Hypothalamus (tissue), 51 donors: ENCODE measurements at regions not wholly inside any gene's neighbourhood (a gene's known extent, or its start where the extent isn't known, plus 50 kb on each side); places are given as distances from the start of the nearest gene placed in this dataset.
"Not testable (repeated sequence)": the region's sequence is repeated elsewhere in the genome, so short reads cannot be mapped to it uniquely, and the experiment has no call there.

Experiments used
- DNase-seq, 51 donors: peaks; one replicate each; lab custom pipeline; 2025; lab: John Stamatoyannopoulos, UW

DNA sequence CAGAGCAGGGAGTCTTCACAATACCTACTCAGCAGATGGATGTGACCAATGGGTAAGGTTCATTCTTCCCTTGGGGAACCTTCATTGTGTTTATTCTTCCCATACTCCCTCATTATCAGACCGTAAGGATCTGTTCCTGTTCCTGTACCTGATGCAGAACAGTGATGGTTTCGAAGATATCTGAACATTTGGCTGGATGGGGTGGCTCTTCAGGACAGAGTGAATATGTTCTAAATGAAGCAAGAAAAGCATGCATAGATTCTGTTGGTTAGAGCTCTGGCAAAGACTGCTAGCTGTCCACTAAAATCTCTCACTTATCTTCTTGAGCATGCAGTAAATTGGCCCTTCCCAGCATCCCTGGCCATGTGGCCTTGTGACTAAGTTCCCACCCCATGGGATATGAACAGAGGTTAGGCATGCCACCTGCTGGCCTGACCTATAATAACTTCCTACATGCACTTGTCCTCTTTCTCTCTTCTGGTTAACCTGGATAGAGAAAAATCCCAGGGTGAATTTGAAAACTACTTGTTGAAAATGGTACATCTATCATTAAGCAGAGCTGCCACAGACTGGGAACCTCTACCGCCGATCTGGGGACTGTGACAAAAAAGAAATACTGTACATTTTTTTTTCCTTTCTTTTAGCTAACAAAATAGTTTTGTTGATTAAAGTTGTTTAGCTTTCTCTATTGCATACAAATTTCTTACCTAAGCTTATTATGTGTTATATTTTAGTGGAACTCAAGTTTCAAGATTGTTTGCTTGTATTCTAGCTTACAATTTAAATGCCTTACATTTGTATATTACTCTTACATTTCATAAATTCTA is 60.0 kb upstream of the BANK1 start:
- peak in 34 of 51 donors; percentile 0 to 46 (median 6) for DNase-seq

DNA sequence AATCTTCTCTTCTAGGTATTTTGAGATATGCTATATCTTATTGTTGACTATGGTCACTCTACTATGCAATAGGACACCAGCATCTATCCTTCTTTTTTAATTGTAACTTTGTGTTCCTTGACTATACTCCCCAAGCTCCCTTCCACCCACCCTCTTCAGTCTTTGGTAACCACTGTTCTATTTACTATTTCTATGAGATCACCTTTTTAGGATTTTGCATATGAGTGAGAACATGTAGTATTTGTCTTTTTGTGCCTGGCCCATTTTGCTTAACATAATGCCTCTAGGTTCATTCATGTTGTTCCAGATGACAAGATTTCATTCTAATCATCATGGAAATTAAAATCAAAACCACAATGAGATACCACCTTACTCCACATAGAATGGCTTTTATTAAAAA is 63.3 kb upstream of the BANK1 start:
- no peak for DNase-seq

DNA sequence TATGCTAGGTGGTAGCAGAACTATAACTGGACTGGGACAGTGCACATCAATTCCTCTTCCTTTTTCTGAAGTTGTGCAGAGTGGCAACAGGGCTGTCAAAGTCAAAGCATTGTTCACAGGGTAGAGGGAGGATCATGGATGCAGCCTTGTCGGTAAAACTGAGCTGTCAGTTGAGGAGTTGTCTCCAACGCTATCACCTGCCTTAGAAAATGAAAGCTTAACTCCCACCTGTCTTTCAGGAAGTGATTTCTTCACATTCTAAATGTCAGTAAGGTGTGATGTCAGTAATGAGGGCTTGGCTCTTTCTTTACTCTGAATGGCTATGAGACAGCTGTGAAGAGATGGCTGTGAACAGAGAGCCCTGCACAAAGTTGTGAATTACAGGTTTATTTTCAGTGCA is 66.4 kb upstream of the BANK1 start:
- no peak for DNase-seq

DNA sequence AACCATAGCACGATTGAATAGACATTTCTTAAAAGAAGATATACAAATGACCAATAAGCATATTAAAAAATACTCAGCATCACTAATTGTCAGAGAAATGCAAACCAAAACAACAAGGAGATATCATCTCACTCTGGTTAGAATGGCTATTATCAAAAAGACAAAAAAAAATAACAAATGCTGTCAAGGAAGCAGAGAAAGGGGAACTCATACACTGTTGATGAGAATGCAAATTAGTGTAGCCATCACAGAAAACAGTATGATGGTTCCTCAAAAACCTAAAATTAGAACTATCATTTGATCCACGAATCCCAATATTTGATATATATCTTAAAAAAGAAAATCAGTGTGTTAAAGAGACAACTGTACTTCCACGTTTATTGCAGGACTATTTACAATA is 71.7 kb upstream of the BANK1 start:
- no peak for DNase-seq

DNA sequence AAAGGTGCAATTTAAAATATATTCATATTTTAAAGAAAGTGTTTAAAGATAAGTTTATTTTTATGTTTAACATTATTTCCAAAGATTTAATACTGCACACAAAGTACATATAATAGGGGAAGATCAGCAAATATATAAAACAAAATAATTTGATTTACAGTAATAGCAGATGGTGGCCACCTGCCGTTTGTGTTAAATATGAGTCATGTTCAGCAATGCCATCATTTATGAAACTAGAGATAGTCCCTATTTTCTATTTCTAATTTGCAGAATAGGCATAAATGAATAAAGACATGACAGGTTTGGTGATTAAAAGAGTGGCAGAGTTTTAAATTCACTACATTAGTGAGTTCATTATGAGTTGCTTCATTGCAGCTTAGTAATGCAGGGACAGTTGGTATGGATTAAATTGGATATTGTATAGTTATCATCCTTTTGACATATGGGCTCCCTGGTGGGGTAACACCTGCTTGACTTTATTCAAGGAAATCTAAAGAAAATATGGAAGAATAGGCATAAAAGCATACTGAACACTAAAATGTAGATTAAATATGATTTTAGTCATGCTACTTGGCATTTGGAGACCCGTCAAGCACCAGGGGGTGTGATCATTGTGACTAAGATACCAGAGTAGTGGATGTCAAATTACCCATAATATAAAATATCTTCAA is 78.8 kb upstream of the BANK1 start:
- DNase-seq: no peak

DNA sequence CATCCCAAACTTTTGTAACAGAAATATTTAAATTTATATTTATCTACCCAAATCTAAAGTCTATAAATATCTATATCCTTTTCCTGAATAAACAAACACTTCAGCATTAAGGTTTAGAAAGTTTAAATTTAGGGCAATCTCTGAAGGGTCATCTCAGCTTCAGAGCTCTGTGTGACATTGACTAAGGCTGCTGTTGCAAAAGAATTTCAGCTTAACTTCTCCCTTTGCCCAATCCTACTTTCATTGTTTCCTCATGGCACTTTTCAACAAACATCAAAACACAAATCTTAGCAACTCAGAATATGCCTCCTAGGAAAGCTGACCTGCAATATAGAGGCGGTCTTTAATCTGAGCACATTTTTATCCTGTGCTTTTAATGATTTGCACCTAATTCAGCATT is 79.7 kb upstream of the BANK1 start:
- DNase-seq: no peak

DNA sequence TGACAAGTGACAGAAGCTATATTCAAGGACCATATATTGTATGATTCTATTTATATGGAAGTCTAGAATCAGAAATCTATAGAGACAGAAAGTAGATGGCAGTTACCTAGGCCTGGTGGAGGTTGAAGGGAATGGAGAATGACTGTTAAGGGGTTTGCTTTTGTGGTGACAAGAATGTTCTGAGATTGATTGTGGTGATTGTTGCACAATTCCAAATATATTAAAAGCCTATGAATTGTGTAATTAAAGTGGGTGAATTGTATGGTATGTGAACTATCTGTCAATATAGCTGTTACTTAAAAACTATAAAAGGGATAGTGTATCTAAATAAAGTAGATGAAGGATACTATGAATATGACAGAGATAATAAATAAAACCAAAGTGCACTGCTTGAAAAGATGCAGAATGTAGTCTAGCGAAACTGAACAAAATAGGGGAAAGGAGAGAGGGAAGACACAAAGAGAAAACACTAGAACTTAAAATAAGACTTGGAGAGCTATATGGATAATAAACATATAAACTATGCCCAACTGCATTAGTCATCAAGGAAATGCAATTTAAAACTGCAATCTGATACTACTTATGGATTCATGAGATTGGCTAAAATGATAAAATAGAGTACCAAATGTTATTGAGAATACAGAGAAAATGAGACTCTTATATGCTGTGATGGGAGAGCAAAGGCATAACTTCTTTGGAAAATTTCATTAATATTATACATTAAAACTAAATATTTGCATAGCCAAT is 82.1 kb upstream of the BANK1 start:
- no peak for DNase-seq

DNA sequence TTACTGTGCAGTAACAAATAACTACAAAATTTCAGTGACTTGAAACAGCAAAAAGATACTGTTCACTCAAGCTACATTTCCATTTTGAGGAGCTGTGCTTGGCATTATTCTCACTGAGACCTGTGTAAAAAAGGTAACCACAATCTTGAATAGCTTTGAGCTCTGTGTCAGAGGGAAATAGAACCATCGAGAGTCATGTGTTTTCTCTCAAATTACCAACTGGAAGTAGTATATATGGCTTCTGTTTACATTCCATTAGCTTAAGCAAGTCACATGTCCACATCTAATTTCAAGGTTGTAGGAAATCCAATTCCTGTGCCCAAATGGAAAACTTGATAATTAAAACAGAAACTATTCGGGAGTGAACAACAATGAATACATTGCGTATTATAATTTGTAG is 82.9 kb upstream of the BANK1 start:
- no peak for DNase-seq

DNA sequence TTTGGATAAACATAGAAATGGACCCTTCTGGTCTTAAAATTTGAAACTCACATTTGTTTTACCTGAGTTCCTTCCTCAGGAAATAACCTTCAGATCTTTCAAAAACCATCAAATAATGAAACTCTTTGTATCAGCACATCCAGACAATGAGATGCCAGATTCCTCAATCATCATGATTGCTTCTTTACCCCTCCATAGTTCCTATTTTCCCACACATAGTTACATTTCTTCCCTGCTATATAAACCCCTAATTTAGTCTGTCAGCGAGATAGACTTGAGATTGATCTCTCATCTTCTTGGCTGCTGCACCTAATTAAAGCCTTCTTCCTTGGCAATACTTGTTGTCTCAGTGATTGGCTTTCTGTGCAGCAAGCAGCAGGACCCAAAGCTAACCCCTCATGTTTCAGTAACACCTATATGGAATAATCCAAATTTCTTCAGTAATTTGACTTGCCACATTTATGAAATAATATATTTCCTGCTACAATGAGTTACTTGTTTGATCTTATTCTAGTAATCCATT is 83.9 kb upstream of the BANK1 start:
- no peak for DNase-seq

DNA sequence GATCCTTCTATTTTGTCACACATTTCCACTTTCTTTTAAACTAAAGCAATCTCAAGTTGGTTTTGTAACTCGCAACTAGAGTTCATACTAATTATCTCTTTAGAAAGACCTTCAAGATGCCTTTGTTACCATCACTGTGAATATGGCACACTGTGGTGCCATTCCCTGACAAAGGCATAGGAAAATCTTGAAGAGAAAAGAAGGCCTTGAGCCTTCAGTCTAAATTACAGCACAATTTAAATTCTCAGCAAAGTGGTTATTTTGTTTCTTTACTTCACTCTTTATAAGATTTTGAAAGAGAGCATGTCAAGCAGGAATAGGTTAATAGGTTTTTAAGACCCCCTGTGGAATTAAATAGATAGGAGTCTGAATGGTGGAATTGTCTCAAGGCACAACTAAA is 89.0 kb upstream of the BANK1 start:
- DNase-seq: no peak

DNA sequence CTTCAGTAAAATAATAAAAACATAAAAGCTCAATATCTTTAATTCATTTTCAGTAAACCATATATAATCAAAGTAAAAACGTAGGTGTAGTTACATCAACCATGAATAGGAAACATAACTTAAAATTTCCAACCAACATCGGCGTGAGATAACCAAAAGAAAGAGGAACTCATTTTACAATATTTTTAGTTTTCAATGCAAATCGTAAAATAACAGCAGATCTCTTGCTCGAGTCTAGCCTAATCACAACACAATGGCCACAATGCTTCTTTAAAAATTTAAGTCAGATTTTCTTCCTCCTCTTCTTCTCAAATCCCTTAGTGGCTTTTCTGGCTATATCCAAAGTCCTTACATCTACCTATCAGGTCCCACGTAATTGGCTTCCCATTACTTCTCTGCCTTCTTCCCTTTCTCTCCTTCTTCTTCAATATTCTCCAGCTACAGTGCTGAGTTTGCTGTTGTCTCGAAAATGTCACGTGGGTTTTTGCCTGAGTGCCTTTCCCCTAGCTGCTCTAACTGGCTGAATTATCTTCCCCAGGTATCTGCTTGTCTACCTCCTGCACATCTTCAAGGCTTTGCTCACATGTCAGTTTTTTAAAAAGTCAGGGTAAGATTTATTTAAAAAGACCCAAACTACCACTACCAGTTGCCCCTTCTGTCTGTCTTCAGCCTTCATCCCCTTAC is 90.9 kb upstream of the BANK1 start:
- no peak for DNase-seq

DNA sequence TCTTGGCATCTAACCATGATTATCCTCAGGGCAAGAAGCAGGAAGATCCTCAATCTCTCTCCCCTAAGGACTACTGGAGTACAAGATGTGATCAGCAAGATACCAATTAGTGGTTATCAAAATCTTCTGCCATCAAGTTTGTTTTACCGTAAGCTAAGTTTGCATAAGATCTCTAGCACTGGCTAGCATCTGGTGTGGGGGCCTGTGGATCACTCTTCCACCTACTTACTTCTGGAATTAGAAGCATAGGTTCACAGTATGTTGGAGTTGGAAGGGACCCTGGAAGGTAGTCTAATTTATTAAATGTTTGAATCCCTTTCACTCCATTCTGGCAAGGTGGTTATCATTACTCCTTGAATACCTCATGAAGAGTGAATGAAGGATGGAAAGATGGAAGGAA is 93.3 kb upstream of the BANK1 start:
- DNase-seq: no peak

DNA sequence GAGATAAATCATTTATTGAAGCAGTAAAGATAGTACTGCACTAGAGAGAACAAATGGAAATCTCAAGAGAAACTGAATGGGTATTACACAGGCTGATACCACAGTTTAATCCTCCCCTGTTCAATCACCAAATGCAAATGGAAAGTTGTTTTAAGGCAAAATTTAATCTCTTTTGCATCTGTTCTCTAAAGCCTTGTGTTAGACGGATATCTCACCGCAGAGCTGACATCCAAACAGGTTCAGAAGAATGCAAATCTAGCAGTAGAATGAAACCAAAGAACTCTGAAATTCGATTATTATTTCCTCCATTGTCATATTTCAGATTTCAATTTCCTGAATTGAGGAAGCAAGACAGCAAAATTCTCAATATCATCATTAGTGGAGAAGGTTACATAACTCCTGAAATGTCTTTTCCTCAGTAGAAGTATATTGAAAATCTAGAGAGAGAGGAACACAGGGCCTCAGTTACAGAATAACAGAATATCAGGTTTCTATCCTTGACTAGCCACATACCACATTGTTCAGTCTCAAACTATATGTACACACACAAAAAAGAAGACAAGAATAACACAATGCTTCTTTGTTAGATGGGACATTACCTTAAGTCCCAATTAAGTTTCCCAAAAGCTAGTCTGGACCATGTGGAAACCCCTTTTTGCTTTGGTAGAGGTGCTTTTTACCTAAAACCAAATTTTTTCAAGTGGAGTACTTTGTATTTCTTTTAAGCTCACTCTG is 94.1 kb upstream of the BANK1 start:
- no peak for DNase-seq

DNA sequence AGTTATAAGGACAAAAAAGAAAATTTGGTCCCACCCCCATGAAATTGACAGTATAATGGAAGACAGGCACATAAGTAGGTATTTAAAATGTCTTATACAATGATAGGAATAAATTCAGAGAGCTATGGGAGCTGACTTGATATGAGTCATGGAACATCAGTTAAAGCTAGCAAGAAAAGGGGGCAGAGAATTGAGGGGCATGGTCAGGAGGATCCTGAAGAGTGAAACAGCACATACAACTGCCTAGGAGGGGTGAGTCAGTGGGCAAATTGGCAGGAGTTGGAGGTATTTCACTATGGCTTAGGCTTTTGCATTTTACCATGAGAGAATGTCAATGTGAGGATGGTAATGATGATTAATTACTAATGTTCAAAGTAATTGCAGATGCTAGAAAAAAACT is 95.4 kb upstream of the BANK1 start:
- DNase-seq: no peak

DNA sequence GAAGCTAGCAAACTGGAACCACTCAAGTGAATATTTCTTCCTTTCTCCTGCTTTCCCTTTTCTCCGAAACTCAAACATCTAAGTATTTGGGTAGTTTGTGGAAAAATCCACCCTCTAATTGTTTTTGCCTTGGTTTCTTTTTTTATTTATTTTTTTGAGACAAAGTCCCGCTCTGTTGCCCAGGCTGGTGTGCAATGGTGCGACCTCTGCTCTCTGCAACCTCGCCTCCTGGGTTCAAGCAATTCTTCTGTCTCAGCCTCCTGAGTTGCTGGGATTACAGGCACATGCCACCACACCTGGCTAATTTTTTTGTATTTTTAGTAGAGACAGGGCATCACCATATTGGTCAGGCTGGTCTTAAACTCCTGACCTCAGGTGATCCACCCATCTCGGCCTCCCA is 96.1 kb upstream of the BANK1 start:
- not testable (repeated sequence) for DNase-seq

DNA sequence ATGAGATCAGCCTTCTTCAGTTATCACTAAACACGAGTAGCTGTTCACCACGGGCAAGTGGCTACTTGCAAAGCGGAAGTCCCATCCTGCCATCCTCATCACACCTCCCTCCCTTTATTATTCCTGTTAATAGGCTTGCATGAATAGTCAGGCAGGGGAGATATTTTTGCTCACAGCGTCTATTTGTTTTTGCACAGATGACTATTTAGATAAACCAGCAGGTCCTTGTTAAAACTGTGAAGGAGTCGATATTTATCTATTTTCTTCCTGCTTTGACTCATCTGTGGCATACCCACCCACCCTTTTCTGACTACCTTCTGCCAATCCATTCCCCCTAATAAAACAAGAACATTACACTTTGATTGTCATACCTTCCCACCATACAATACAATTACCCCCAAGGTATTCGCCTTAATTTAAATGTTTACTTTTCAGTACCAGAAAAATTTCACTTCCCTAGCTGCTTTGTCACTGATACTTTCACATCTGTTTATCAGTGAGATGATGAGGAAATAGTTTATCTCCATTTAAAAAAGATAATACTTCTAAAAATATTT is 96.6 kb upstream of the BANK1 start:
- no peak for DNase-seq

DNA sequence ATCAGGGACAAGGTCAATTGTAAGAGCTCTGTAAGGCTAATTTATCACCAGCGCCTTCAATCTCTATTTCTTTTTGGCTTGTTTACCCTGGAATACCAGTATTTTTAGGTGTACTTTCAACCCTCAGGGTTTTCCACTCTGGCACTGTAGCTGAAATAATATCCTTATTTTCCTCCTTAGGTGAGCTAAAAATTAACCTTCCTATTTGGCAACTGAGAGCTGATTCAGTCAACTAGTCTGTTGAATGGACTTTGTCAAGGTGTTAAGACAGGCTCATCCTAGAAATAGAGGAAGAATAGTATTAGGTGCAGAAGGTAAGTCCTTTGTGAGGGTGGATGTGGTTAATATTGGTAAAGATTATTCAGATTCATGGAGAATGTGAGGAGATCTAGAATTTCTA is 101.3 kb upstream of the BANK1 start:
- no peak for DNase-seq

DNA sequence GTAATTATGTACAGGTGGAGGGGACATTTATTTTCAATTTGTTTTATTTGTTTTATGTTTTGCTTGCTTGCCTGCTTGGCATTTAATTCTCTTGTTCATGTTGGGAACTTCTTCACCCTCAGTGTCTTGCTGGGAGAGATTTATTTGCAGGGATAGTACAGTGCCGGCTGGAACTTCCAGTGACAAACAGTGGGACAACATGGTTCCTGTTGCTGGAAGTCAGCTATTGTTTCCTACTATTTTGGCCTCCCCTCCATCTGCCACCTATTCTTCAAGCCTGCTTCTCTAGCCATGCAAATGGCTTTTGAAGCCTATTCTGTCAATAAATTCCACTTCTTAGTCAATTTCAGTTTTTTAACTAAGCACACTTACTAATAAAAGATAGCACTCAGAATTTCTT is 105.4 kb upstream of the BANK1 start:
- DNase-seq: no peak

DNA sequence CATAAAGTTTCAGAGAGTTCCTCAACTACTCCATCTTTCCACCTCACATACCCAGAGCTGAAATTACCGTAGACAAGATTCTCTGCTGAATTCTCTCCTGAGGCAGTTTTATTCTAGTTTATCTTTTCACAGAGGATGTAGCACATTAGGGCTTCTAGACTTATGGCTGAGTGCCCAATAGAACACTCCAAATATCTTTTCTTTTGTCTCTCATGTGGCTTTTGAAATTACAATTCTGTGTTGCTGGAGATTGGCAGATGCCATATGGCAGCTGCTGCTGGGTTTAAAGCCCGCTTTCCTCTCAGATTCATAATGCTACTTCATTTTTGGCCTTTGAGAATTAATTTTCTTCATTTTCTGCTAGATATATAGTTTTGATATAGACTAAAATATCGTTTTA is 107.6 kb upstream of the BANK1 start:
- no peak for DNase-seq

DNA sequence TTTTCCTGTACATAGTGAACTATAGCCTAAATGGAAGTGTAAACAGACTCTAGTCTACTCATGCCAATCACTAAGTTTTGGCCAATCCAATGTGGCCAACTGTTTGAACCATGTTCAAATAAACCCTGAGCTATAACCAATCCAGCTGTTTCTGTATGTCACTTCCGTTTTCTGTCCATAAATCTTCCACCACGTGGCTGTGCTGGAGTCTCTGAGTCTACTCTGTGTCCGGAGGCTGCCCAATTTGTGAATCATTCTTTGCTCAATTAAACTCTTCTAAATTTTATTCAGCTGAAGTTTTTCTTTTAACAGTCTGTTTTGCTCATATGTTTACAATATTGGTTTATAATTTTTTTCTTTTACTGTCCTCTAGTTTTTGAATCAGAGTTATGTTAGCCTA is 112.3 kb upstream of the BANK1 start:
- DNase-seq: no peak
